Colonic mucosa (tissue), 4 donors: ENCODE measurements at regions not wholly inside any gene's neighbourhood (a gene's known extent, or its start where the extent isn't known, plus 50 kb on each side); places are given as distances from the start of the nearest gene placed in this dataset.

ENCODE experiments used
- DNase-seq: peaks from one replicate; pipeline ENCODE4 v3.0.0-alpha.2; 2020
- H3K27ac ChIP-seq: fragments of 200-600 bp; one replicate; pipeline ENCODE4 v1.8.0; 2021
- H3K27me3 ChIP-seq: fragments of 200-600 bp; one replicate; pipeline ENCODE4 v1.8.0; 2021
- H3K36me3 ChIP-seq: fragments of 200-600 bp; one replicate; pipeline ENCODE4 v1.8.0; 2021
- H3K4me1 ChIP-seq: fragments of 200-600 bp; one replicate; pipeline ENCODE4 v1.8.0; 2021; ENCODE audit warnings: mild to moderate bottlenecking
- H3K4me3 ChIP-seq: fragments of 200-600 bp; one replicate; pipeline ENCODE4 v1.8.0; 2021
- H3K9ac ChIP-seq, 2 donors: one replicate each; pipeline ENCODE4 v1.7.0; 2013; ENCODE audit warnings: control low read depth in 2 of 2, low read depth in 2 of 2, low read length in 2 of 2
- H3K9me3 ChIP-seq: fragments of 200-600 bp; one replicate; pipeline ENCODE4 v1.8.0; 2021
- intact Hi-C: fragments of 100-400 bp; cut with DNase I; formaldehyde crosslinking; loops from one replicate; pipeline ENCODE4 v1.14.1; 2022
- TF ChIP-seq, protein P1 (sequence below): fragments of 200-600 bp; IDR thresholded peaks from one replicate; pipeline ENCODE4 v1.8.0; 2022; ENCODE audit warnings: antibody characterized with exemption, mild to moderate bottlenecking
- donor health status: healthy.
- donor health status: DM: no; HTN: no; CAD: no.
- donor health status: DM: no; HTN: no; CAD: no.

DNA sequence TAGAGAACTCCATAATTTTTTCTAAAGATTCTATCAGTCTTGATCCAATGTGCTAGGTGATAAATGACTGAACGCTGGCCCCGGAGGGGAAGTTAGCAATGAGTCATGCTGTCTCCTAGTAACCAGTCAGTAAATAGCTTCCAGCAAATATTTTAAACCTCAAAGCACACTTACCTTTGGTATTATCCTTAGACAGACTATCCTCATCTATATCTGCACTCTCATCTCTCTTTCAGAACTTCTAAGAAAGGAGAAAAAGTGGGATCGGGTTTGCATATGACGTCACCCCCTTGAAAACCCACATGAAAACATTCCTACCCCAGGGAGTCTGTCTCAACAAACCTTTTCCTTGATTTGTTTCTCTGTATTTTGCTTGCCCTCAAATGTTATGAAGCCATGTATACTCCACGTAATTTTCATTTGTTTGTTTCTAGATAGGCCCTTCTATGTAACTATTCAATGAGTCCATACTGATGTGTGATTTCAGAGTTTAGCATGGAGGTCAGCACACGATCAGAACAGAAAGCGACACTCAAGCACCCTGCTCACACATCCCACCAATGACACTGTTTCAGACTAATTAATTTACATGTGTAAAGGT lies 174.9 kb upstream of the NRP1 start:
- Histone ChIP-seq H3K9me3 (no peaks in the 10 kb centered on the region), H3K4me3 (no peak overlapping the region), H3K36me3 (no peaks in the 10 kb centered on the region), H3K27me3 (no peaks in the 10 kb centered on the region), H3K27ac (no peak overlapping the region), H3K9ac (no peak overlapping the region), H3K4me1 (no peaks in the 10 kb centered on the region)
- TF ChIP-seq, protein P1, sequence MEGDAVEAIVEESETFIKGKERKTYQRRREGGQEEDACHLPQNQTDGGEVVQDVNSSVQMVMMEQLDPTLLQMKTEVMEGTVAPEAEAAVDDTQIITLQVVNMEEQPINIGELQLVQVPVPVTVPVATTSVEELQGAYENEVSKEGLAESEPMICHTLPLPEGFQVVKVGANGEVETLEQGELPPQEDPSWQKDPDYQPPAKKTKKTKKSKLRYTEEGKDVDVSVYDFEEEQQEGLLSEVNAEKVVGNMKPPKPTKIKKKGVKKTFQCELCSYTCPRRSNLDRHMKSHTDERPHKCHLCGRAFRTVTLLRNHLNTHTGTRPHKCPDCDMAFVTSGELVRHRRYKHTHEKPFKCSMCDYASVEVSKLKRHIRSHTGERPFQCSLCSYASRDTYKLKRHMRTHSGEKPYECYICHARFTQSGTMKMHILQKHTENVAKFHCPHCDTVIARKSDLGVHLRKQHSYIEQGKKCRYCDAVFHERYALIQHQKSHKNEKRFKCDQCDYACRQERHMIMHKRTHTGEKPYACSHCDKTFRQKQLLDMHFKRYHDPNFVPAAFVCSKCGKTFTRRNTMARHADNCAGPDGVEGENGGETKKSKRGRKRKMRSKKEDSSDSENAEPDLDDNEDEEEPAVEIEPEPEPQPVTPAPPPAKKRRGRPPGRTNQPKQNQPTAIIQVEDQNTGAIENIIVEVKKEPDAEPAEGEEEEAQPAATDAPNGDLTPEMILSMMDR = no peak
- intact Hi-C loops = no loop called here
- no peak for DNase-seq

DNA sequence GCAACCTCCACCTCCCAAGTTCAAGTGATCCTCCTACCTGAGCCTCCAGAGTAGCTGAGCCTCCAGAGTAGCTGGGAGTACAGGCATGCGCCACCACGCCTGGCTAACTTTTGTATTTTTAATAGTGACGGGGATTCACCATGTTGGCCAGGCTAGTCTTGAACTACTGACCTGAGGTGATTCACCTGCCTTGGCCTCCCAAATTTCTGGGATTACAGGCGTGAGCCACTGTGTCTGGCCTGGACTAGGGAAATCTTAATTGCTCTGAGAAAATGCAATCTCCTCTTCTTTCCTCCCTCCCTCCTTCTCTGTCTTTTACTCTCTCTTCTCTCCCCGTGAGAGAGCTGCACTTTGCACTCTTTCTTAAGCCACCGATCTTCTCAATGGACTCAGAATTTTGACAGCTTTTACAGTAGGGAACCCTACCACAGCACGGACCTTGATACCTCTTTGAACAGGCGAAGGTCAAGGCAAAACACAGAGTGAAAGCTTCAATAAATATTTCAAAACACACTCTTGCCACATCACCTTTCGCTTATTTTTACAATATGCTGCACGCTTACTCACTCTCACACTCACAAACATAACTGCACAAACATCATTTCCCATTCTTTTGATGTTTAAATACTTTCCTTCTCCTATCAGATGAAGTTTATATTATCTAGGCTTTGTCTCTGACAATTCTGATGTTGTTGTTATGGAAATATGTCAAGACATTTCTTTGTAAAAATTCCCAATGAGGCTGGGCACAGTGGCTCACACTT lies 173.4 kb upstream of the NRP1 start:
- Histone ChIP-seq H3K9ac (no peak overlapping the region), H3K4me3 (no peak overlapping the region)
- no peak for DNase-seq

DNA sequence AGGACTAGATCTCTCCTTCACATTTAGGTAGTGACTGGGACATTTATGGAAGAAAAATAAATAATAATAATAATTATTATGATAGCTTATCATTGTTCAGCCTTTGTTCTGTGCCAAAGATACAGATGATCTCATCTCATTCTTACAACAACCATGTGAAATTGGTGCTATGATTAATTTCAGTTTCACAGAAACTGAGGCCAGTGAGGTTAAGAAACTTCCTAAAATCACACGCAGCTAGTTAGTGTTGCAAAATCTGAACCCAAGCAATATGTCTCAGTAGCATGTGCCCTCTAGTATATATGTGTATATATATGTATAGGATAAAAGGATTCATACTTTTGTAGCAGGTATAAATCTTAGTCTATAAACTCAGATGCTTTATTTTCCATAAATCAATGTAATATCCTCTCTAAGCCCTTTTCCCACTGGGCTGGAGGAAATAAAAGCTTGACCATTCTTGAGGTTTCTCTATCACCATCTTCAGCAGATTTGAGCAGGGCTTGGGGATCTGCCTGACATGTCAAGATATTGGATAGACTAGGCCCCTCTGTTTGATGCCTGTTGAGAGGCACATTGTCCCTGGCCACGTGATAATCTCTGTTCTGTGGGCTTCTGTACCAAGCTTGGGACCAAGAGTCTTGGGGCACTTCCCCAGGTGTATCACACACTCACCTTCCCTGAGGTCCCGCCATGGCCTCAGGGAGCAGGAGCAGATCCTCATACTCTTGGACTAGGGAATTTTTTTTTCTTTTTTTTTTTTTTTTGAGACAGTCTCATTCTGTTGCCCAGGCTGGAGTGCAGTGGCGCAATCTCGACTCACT lies 172.6 kb upstream of the NRP1 start:
- intact Hi-C loops = no loop called here

More for the DNA sequence above, 173.4 kb upstream of the NRP1 start:
- H3K36me3 ChIP-seq = no peaks in the 10 kb centered on the region
- intact Hi-C loops = no loop called here
- no peaks in the 10 kb centered on the region for H3K9me3 ChIP-seq
- H3K27me3 ChIP-seq = no peaks in the 10 kb centered on the region
- no peaks in the 10 kb centered on the region for H3K4me1 ChIP-seq
- H3K27ac ChIP-seq = no peak overlapping the region
- TF ChIP-seq, protein P1 = no peak

DNA sequence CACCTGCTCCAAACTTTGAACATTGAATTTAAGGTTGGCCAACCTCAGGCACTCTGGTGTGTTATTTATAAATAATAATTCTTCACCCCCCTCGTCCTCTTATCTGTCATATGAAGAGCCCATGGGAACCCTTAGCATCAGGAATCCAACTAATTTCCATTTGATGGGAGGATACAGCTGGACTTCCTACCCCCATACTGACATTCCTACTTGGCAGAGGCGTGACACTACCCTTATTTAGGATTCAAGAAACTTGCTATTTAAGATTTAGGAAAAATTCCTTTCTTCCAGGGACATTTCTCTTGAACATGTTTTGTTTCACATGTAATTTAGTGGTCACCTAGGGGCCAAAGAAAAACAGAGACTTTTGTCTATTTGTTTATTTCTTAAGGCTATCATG lies 171.9 kb upstream of the NRP1 start:
- Histone ChIP-seq H3K4me1 (no peaks in the 10 kb centered on the region), H3K9ac (no peak overlapping the region), H3K36me3 (no peaks in the 10 kb centered on the region), H3K9me3 (no peaks in the 10 kb centered on the region), H3K4me3 (no peak overlapping the region), H3K27me3 (no peaks in the 10 kb centered on the region), H3K27ac (no peak overlapping the region)
- intact Hi-C loops = no loop called here
- TF ChIP-seq, protein P1 = no peak
- no peak for DNase-seq

More for the DNA sequence above, 172.6 kb upstream of the NRP1 start:
- DNase-seq = no peak
- Histone ChIP-seq H3K9me3 (no peaks in the 10 kb centered on the region), H3K4me1 (no peaks in the 10 kb centered on the region), H3K4me3 (no peak overlapping the region), H3K36me3 (no peaks in the 10 kb centered on the region), H3K9ac (no peak overlapping the region), H3K27ac (no peak overlapping the region), H3K27me3 (no peaks in the 10 kb centered on the region)
- TF ChIP-seq, protein P1 = no peak

DNA sequence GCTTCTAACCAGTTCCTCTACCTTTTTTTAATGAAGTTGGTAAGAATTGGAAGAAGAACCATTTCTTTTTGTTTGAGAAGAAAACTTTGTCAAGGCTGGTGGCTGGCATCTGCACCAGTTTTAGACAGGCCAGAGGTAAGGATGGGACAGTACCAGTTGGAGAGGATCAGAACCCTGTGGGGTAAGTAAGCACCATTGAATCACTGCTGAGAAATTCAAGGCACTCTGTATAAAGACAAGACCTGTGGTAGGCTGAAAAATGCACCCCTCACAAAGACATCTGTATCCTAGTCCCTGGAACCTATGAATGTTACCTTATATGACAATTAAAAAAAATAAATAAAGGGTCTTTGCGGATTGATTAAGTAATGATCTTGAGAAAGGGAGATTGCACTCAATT lies 166.7 kb upstream of the NRP1 start:
- no peak for DNase-seq
- H3K4me1 ChIP-seq = no peaks in the 10 kb centered on the region
- H3K36me3 ChIP-seq = no peaks in the 10 kb centered on the region
- TF ChIP-seq, protein P1 = no peak
- H3K27me3 ChIP-seq = no peaks in the 10 kb centered on the region
- H3K9me3 ChIP-seq = no peaks in the 10 kb centered on the region
- intact Hi-C loops = no loop called here
- no peak overlapping the region for H3K27ac ChIP-seq
- no peak overlapping the region for H3K9ac ChIP-seq
- H3K4me3 ChIP-seq = no peak overlapping the region
